GM12873 (cell line): ENCODE measurements at regions not wholly inside any gene's neighbourhood (a gene's known extent, or its start where the extent isn't known, plus 50 kb on each side); places are given as distances from the start of the nearest gene placed in this dataset.

ENCODE experiments used
- TF ChIP-seq, protein P1 (sequence below): IDR thresholded peaks from 2 replicates; pipeline ENCODE4 v1.5.1; 2012; ENCODE audit warnings: low read depth, mild to moderate bottlenecking, moderate library complexity, low read length, control low read depth; ENCODE audit not compliant: insufficient read depth; ENCODE audit errors: missing control alignments

DNA sequence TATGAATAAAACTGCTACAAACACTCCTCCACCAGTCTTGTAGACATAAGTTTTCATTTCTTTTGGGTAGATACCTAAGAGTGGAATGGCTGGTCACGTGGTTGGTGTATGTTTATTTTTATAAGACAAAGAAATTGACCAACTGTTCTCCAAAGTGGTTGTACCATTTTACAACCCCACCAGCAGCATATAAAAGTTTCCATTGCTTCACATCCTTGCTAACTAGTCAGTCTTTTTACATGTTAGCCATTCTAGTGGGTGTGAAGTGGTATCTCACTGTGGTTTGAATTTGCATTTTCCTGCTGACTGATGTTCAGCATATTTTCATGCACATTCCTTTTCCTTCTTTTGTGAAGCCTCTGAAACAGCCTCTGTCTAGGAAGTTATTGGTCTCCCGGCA lies 76.2 kb upstream of the ADGRG2 start:
- TF ChIP-seq, protein P1, sequence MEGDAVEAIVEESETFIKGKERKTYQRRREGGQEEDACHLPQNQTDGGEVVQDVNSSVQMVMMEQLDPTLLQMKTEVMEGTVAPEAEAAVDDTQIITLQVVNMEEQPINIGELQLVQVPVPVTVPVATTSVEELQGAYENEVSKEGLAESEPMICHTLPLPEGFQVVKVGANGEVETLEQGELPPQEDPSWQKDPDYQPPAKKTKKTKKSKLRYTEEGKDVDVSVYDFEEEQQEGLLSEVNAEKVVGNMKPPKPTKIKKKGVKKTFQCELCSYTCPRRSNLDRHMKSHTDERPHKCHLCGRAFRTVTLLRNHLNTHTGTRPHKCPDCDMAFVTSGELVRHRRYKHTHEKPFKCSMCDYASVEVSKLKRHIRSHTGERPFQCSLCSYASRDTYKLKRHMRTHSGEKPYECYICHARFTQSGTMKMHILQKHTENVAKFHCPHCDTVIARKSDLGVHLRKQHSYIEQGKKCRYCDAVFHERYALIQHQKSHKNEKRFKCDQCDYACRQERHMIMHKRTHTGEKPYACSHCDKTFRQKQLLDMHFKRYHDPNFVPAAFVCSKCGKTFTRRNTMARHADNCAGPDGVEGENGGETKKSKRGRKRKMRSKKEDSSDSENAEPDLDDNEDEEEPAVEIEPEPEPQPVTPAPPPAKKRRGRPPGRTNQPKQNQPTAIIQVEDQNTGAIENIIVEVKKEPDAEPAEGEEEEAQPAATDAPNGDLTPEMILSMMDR: no peak

- TF ChIP-seq, protein P1: no peak
Measured at GRCh38 chrX:19202171-19202570, 79.9 kb upstream of the ADGRG2 start.

DNA sequence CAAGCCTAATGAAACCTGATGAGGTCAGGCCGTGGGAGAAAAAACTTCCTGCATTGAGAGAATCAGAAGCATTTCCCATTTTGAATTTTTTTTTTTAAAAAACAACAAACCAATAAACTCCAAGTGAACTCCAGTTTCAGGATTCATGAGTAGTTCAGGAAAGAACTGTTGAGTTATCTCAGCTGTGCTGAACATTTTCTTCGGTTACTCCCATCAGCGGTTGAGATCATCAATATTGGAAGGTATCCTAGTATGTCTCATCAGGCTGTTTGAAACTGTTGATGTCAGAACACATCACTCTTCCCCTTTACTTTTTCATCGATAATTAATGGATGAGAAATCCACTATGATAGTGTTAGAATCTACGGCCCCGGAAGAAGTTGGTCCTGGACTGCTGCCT lies 82.4 kb upstream of the ADGRG2 start:
- TF ChIP-seq, protein P1: no peak

DNA sequence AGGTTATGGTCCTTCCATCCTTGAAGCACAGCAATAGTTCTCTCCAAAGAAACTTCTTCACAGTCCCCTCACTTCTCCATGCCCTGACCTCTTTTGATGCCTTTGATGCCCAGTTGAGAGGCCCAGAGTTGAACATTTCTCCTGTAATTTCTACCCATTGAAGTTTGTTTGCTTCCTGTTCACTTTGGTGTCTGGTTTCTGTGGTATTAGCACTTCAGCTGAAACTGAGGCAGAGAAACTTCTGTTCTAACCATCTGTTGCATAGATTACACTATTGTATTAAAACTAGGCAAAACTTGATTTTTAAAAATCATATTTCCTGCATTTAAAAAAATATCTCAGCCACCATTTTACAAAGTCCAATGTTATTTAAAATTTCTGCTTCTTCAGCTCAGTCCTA lies 89.8 kb upstream of the ADGRG2 start:
- TF ChIP-seq, protein P1: no peak

DNA sequence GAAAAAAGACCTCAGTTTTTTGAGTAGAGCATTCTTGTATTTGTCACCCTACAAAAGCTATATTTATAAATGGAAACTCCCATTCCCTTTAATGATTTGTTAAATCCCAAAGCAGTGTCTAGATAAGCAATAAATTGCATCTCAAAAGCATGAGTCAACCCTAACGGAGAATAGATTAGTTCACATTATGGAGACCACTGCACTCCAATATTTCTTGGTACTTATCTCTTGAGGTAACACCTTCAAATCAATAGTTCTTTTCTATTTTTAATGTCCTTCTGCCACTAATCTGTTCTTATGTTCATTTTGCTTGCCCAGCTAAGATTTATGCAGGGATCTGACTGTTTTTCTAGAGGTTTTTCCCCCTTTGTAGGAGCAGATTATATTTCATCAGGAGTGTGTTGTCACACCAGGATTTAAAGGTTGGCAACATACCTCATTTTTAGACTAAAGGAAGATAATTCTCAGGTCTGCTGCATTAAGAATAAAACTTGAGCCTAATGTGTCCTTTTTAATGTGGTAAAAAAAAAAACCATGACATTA lies 91.4 kb upstream of the ADGRG2 start:
- TF ChIP-seq, protein P1: no peak

DNA sequence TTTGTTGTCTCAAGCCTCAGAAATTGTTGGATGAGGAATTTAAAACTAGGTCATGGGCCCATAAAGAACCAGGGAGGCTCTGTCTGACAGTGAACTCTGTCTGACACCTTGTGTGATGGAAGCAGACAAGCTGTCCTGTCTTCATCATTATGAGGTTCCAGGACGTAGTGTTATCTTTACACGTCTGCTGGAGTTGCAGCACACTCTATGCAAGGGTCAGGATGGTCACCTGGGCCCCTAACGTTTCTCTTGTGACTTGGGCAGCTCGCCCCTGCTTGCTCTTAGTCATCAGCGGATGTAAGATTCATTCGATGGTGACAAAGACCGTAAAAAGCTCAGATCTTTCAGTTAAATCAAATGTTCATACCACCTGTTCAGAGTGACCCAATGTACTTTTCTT lies 92.0 kb upstream of the ADGRG2 start:
- TF ChIP-seq, protein P1: no peak

- TF ChIP-seq, protein P1: peak; percentile 34
Measured at GRCh38 chrX:19225909-19226308, 103.6 kb upstream of the ADGRG2 start.
